WTC11 (cell line): ENCODE measurements at regions not wholly inside any gene's neighbourhood (a gene's known extent, or its start where the extent isn't known, plus 50 kb on each side); places are given as distances from the start of the nearest gene placed in this dataset.

Source experiments
- ATAC-seq: fragments of 200-7000 bp; cut with Tn5 transposase; 2 replicates; pipeline ENCODE4 v1.10.0; 2021; ENCODE audit warnings: mild to moderate bottlenecking, moderate library complexity
- CTCF ChIA-PET: fragments of 300-600 bp; sonication (Branson Sonifier 250); formaldehyde crosslinking; loops from one replicate; lab custom pipeline; 2021; ENCODE audit warnings: antibody characterized with exemption; lab: Charles Lee
- POLR2A ChIA-PET: fragments of 350-600 bp; sonication (Branson Sonifier 250); formaldehyde crosslinking; loops from one replicate; lab custom pipeline; 2021; ENCODE audit warnings: antibody characterized with exemption; lab: Charles Lee
- DNase-seq: peaks from one replicate; pipeline ENCODE4 v3.0.0; 2021; ENCODE audit warnings: low spot score
- H3K27ac Mint-ChIP-seq: 2 replicates; pipeline ENCODE4 v1.8.0; 2021; ENCODE audit warnings: mixed read lengths
- H3K27me3 Mint-ChIP-seq: 2 replicates; pipeline ENCODE4 v1.8.0; 2021; ENCODE audit warnings: low read depth, mild to moderate bottlenecking, moderate library complexity, mixed read lengths
- H3K36me3 Mint-ChIP-seq: 2 replicates; pipeline ENCODE4 v1.8.0; 2021; ENCODE audit warnings: mixed read lengths
- H3K4me1 Mint-ChIP-seq: 2 replicates; pipeline ENCODE4 v1.8.0; 2022; ENCODE audit warnings: mixed read lengths
- H3K4me3 Mint-ChIP-seq: 2 replicates; pipeline ENCODE4 v1.8.0; 2021; ENCODE audit warnings: mild to moderate bottlenecking, moderate library complexity, mixed read lengths
- H3K9me3 Mint-ChIP-seq: 2 replicates; pipeline ENCODE4 v1.8.0; 2021; ENCODE audit warnings: mixed read lengths
- JUN ChIP-seq: sonication (generic); formaldehyde crosslinking; IDR thresholded peaks from 2 replicates; pipeline ENCODE4 v1.8.0; 2023; ENCODE audit warnings: mild to moderate bottlenecking, missing genetic modification reagents
- KAT7 ChIP-seq: sonication (generic); formaldehyde crosslinking; IDR thresholded peaks from 2 replicates; pipeline ENCODE4 v1.8.1; 2023; ENCODE audit warnings: missing genetic modification reagents, mild to moderate bottlenecking, borderline replicate concordance
- MYBL2 ChIP-seq: sonication (generic); formaldehyde crosslinking; IDR thresholded peaks from 2 replicates; pipeline ENCODE4 v1.8.1; 2023; ENCODE audit warnings: mild to moderate bottlenecking, moderate library complexity, missing genetic modification reagents
- NFE2L1 ChIP-seq: sonication (generic); formaldehyde crosslinking; IDR thresholded peaks from 2 replicates; pipeline ENCODE4 v1.8.1; 2023; ENCODE audit warnings: missing genetic modification reagents
- RELA ChIP-seq: sonication (generic); formaldehyde crosslinking; IDR thresholded peaks from 2 replicates; pipeline ENCODE4 v1.8.1; 2022; ENCODE audit warnings: missing genetic modification reagents, mild to moderate bottlenecking, borderline replicate concordance
- SOX15 ChIP-seq: fragments of 250-450 bp; sonication (Bioruptor Pico); IDR thresholded peaks from 2 replicates; pipeline ENCODE4 v1.9.0; 2021; ENCODE audit warnings: mild to moderate bottlenecking
- TEAD4 ChIP-seq: sonication (generic); formaldehyde crosslinking; IDR thresholded peaks from 2 replicates; pipeline ENCODE4 v1.8.0; 2022; ENCODE audit warnings: mild to moderate bottlenecking, missing genetic modification reagents
- ZNF416 ChIP-seq: fragments of 250-450 bp; sonication (Bioruptor Pico); IDR thresholded peaks from 2 replicates; pipeline ENCODE4 v1.9.0; 2021; ENCODE audit warnings: mild to moderate bottlenecking, inconsistent platforms
- TF ChIP-seq, protein P1 (sequence below): sonication (generic); formaldehyde crosslinking; IDR thresholded peaks from 2 replicates; pipeline ENCODE4 v1.8.1; 2022; ENCODE audit warnings: mild to moderate bottlenecking, missing genetic modification reagents, moderate library complexity, borderline replicate concordance
- TF ChIP-seq, protein P2 (sequence below): fragments of 250-450 bp; sonication (Bioruptor Pico); IDR thresholded peaks from 2 replicates; pipeline ENCODE4 v1.9.0; 2021; ENCODE audit warnings: mild to moderate bottlenecking
- TF ChIP-seq, protein P3 (sequence below): sonication (generic); formaldehyde crosslinking; IDR thresholded peaks from 2 replicates; pipeline ENCODE4 v1.8.0; 2022; ENCODE audit warnings: mild to moderate bottlenecking, missing genetic modification reagents
- TF ChIP-seq, protein P4 (sequence below): fragments of 250-450 bp; sonication (Bioruptor Pico); IDR thresholded peaks from 2 replicates; pipeline ENCODE4 v1.9.0; 2021; ENCODE audit warnings: mild to moderate bottlenecking, borderline replicate concordance
- TF ChIP-seq, protein P5 (sequence below): sonication (generic); formaldehyde crosslinking; IDR thresholded peaks from 2 replicates; pipeline ENCODE4 v1.8.0; 2023; ENCODE audit warnings: missing genetic modification reagents
- TF ChIP-seq, protein P6 (sequence below): fragments of 250-450 bp; sonication (Bioruptor Pico); IDR thresholded peaks from 2 replicates; pipeline ENCODE4 v1.9.0; 2021; ENCODE audit warnings: moderate library complexity, mild to moderate bottlenecking, inconsistent platforms, borderline replicate concordance

DNA sequence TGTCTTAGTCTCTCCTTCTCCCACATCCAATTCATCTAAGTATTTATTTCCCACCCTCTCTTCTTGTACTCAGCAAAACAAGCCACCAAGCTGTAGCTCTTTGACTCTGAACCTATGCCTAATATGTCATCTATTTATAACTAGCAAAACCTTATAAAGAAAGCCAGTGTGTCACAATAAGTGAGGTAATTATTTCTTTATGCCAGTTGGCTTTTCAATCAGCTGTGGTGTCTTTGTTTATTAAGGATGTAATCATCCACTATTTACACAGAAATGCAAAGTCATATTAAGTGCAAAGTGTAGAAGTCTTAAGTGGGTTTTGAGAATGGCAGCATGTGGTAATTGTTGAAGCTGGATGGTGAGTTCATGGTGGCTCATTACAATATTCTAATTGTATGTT, 215.2 kb upstream of the HTR1E start (continued):
- no peak for TF ChIP-seq TEAD4

DNA sequence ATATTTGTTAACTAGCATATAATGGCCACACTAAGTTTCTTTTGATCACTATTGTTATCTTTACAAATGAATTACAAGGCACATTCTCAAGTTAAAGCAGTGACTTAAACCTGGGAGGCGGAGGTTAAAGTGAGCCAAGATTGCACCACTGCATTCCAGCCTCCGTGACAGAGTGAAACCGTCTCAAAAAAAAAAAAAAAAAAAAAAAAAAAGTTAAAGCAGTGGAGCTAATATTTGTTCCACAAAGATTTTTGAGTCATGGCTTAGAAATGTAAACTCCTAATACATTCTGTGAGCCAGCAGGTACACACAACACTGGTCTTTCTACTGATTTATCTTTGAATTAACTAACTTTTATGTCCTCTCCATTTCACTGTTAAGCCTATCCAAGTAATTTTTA, 221.7 kb upstream of the HTR1E start:
- Mint-ChIP-seq H3K4me1 (peaks cover 9% of the 10 kb centered on the region), H3K36me3 (no peaks in the 10 kb centered on the region)
- no peak for DNase-seq
- TF ChIP-seq ZNF416 (CRISPR knock-in tag) (no peak), KAT7 (CRISPR knock-in tag) (no peak), SOX15 (CRISPR knock-in tag) (no peak), RELA (CRISPR knock-in tag) (no peak), JUN (CRISPR knock-in tag) (no peak), MYBL2 (CRISPR knock-in tag) (no peak)
- TF ChIP-seq, protein P1, sequence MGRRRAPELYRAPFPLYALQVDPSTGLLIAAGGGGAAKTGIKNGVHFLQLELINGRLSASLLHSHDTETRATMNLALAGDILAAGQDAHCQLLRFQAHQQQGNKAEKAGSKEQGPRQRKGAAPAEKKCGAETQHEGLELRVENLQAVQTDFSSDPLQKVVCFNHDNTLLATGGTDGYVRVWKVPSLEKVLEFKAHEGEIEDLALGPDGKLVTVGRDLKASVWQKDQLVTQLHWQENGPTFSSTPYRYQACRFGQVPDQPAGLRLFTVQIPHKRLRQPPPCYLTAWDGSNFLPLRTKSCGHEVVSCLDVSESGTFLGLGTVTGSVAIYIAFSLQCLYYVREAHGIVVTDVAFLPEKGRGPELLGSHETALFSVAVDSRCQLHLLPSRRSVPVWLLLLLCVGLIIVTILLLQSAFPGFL (CRISPR knock-in tag): no peak
- TF ChIP-seq, protein P2, sequence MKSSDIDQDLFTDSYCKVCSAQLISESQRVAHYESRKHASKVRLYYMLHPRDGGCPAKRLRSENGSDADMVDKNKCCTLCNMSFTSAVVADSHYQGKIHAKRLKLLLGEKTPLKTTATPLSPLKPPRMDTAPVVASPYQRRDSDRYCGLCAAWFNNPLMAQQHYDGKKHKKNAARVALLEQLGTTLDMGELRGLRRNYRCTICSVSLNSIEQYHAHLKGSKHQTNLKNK (CRISPR knock-in tag): no peak
- TF ChIP-seq, protein P3, sequence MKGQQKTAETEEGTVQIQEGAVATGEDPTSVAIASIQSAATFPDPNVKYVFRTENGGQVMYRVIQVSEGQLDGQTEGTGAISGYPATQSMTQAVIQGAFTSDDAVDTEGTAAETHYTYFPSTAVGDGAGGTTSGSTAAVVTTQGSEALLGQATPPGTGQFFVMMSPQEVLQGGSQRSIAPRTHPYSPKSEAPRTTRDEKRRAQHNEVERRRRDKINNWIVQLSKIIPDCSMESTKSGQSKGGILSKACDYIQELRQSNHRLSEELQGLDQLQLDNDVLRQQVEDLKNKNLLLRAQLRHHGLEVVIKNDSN: no peak
- TF ChIP-seq, protein P4, sequence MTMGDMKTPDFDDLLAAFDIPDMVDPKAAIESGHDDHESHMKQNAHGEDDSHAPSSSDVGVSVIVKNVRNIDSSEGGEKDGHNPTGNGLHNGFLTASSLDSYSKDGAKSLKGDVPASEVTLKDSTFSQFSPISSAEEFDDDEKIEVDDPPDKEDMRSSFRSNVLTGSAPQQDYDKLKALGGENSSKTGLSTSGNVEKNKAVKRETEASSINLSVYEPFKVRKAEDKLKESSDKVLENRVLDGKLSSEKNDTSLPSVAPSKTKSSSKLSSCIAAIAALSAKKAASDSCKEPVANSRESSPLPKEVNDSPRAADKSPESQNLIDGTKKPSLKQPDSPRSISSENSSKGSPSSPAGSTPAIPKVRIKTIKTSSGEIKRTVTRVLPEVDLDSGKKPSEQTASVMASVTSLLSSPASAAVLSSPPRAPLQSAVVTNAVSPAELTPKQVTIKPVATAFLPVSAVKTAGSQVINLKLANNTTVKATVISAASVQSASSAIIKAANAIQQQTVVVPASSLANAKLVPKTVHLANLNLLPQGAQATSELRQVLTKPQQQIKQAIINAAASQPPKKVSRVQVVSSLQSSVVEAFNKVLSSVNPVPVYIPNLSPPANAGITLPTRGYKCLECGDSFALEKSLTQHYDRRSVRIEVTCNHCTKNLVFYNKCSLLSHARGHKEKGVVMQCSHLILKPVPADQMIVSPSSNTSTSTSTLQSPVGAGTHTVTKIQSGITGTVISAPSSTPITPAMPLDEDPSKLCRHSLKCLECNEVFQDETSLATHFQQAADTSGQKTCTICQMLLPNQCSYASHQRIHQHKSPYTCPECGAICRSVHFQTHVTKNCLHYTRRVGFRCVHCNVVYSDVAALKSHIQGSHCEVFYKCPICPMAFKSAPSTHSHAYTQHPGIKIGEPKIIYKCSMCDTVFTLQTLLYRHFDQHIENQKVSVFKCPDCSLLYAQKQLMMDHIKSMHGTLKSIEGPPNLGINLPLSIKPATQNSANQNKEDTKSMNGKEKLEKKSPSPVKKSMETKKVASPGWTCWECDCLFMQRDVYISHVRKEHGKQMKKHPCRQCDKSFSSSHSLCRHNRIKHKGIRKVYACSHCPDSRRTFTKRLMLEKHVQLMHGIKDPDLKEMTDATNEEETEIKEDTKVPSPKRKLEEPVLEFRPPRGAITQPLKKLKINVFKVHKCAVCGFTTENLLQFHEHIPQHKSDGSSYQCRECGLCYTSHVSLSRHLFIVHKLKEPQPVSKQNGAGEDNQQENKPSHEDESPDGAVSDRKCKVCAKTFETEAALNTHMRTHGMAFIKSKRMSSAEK (CRISPR knock-in tag): no peak
- TF ChIP-seq, all 79 proteins: peak for 0
- no peak for ATAC-seq
- no peak overlapping the region for H3K27ac Mint-ChIP-seq
- peaks cover 3% of the 10 kb centered on the region; the same call in 1 of the 2 replicates for H3K27me3 Mint-ChIP-seq
- no peak overlapping the region for H3K4me3 Mint-ChIP-seq
- ChIA-PET POLR2A (interaction anchor here (0.6 kb wide), 1 partner anchor 130 kb away, joined by 4 read pairs; no protein-coding TSS in a partner anchor), CTCF (interaction anchor here (0.6 kb wide), 1 partner anchor 66 kb away, joined by 4 read pairs; no protein-coding TSS in a partner anchor)
- peaks cover 18% of the 10 kb centered on the region for H3K9me3 Mint-ChIP-seq

DNA sequence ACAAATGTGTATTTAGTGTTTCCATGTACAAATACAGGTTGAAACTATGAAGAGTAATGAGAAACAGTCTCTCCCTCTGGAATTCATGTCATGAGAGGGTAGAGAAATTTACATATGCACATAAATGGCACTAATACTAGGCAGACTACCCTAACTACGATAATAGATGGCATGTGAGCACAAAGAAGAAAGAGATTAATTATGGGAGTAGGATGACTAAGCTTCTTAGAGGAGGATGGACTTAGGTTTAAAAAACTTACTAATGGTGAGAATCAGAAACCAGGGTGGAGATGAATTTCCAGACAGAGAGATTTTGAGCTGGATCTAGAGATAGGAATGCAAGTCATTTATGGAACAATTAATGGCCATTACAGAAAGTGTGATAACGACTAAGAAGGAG, 225.3 kb upstream of the HTR1E start:
- no peak for ATAC-seq
- Mint-ChIP-seq H3K36me3 (no peaks in the 10 kb centered on the region), H3K4me3 (no peak overlapping the region), H3K9me3 (no peaks in the 10 kb centered on the region)
- POLR2A ChIA-PET: no interaction called here
- TF ChIP-seq, protein P5, sequence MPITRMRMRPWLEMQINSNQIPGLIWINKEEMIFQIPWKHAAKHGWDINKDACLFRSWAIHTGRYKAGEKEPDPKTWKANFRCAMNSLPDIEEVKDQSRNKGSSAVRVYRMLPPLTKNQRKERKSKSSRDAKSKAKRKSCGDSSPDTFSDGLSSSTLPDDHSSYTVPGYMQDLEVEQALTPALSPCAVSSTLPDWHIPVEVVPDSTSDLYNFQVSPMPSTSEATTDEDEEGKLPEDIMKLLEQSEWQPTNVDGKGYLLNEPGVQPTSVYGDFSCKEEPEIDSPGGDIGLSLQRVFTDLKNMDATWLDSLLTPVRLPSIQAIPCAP: no peak
- no peak for TF ChIP-seq TEAD4
- TF ChIP-seq NFE2L1 (CRISPR knock-in tag): no peak
- TF ChIP-seq, protein P6, sequence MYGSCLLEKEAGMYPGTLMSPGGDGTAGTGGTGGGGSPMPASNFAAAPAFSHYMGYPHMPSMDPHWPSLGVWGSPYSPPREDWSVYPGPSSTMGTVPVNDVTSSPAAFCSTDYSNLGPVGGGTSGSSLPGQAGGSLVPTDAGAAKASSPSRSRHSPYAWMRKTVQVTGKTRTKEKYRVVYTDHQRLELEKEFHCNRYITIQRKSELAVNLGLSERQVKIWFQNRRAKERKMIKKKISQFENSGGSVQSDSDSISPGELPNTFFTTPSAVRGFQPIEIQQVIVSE (CRISPR knock-in tag): no peak
- TF ChIP-seq, all 79 proteins: peak for 0
- DNase-seq: no peak
- Mint-ChIP-seq H3K27me3 (no peaks in the 10 kb centered on the region), H3K27ac (no peak overlapping the region), H3K4me1 (peaks cover 13% of the 10 kb centered on the region)
- CTCF ChIA-PET: no interaction called here
